ENCODE measurements at regions not wholly inside any gene's neighbourhood (a gene's known extent, or its start where the extent isn't known, plus 50 kb on each side); places are given as distances from the start of the nearest gene placed in this dataset.

GRCh38 chr5:6994097-6994496 lies 280.9 kb downstream of the TENT4A start:
- BruUV-seq (replicated peaks): no TSS peak
- DNase-seq (ENCODE audit: low read depth, low spot score): no peak
- no peaks in the 10 kb centered on the region for H3K4me1 ChIP-seq (ENCODE audit: control insufficient read depth, insufficient read depth, low read length)
- CTCF ChIA-PET: no interaction called here
- no peak overlapping the region for H3K4me3 ChIP-seq (ENCODE audit: low read depth in 2 of 2, low read length in 2 of 2)
- POLR2A ChIA-PET: no interaction called here
- intact Hi-C loops (cut with micrococcal nuclease; ENCODE audit: unreplicated experiment): no loop called here
- no peaks in the 10 kb centered on the region; the same call in 1 of the 2 replicates for H3K9me3 ChIP-seq (ENCODE audit: control insufficient read depth, insufficient read depth, low read depth, low read length)
- in situ Hi-C loops (cut with HindIII; ENCODE audit: low pct_unique_long_range_greater_than_20kb, low sequenced_read_pairs): no loop called here
- no peak overlapping the region for H3K27ac ChIP-seq (ENCODE audit: low read length)
- TF ChIP-seq SIN3A (IDR thresholded peaks at IDR 0.05; ENCODE audit: borderline replicate concordance, insufficient read depth, low read depth, low read length) (no peak), POLR2AphosphoS5 (IDR thresholded peaks at IDR 0.05; ENCODE audit: low read depth, low read length) (no peak), CTCF (IDR thresholded peaks at IDR 0.05) (no peak), TCF7L2 (IDR thresholded peaks at IDR 0.05; ENCODE audit: low read depth, low read length) (no peak), REST (IDR thresholded peaks at IDR 0.05; ENCODE audit: insufficient read depth in 1 of 2, low read depth in 2 of 2, low read length in 1 of 2) (no peak)
- H3K27me3 ChIP-seq (ENCODE audit: control insufficient read depth, insufficient read depth, low read length): no peaks in the 10 kb centered on the region
- no peaks in the 10 kb centered on the region for H3K36me3 ChIP-seq (ENCODE audit: control insufficient read depth, insufficient read depth, low read length)
- ATAC-seq: no peak

- no TSS peak for BruUV-seq (replicated peaks)
- DNase-seq (ENCODE audit: low read depth, low spot score): no peak
- H3K36me3 ChIP-seq (ENCODE audit: control insufficient read depth, insufficient read depth, low read length): no peaks in the 10 kb centered on the region
- TF ChIP-seq POLR2AphosphoS5 (IDR thresholded peaks at IDR 0.05; ENCODE audit: low read depth, low read length): no peak
- TF ChIP-seq TCF7L2 (IDR thresholded peaks at IDR 0.05; ENCODE audit: low read depth, low read length): no peak
- no peak for TF ChIP-seq CTCF (IDR thresholded peaks at IDR 0.05)
- TF ChIP-seq REST (IDR thresholded peaks at IDR 0.05; ENCODE audit: insufficient read depth in 1 of 2, low read depth in 2 of 2, low read length in 1 of 2): no peak
- no peak for TF ChIP-seq SIN3A (IDR thresholded peaks at IDR 0.05; ENCODE audit: borderline replicate concordance, insufficient read depth, low read depth, low read length)
- no peak overlapping the region for H3K27ac ChIP-seq (ENCODE audit: low read length)
- in situ Hi-C loops (cut with HindIII; ENCODE audit: low pct_unique_long_range_greater_than_20kb, low sequenced_read_pairs) (no loop called here), intact Hi-C loops (cut with micrococcal nuclease; ENCODE audit: unreplicated experiment) (no loop called here)
- no peak for ATAC-seq
- H3K27me3 ChIP-seq (ENCODE audit: control insufficient read depth, insufficient read depth, low read length): no peaks in the 10 kb centered on the region
- CTCF ChIA-PET: no interaction called here
- H3K4me1 ChIP-seq (ENCODE audit: control insufficient read depth, insufficient read depth, low read length): no peaks in the 10 kb centered on the region
- no peaks in the 10 kb centered on the region; the same call in 1 of the 2 replicates for H3K9me3 ChIP-seq (ENCODE audit: control insufficient read depth, insufficient read depth, low read depth, low read length)
- H3K4me3 ChIP-seq (ENCODE audit: low read depth in 2 of 2, low read length in 2 of 2): no peak overlapping the region
- POLR2A ChIA-PET: no interaction called here
Observed at GRCh38 chr5:6995115-6995514, 281.9 kb downstream of the TENT4A start.

Measured in Panc1 (cell line).